GM12873 (cell line): ENCODE measurements at regions not wholly inside any gene's neighbourhood (a gene's known extent, or its start where the extent isn't known, plus 50 kb on each side); places are given as distances from the start of the nearest gene placed in this dataset.

Experiments used
- CTCF ChIP-seq: IDR thresholded peaks from 2 replicates; pipeline ENCODE4 v1.5.1; 2012; ENCODE audit warnings: low read depth, mild to moderate bottlenecking, moderate library complexity, low read length, control low read depth; ENCODE audit not compliant: insufficient read depth; ENCODE audit errors: missing control alignments

- TF ChIP-seq CTCF, result peak; percentile 11
These were observed 190.7 kb upstream of the MCTP2 start for GRCh38 chr15:94040541-94041248.

DNA sequence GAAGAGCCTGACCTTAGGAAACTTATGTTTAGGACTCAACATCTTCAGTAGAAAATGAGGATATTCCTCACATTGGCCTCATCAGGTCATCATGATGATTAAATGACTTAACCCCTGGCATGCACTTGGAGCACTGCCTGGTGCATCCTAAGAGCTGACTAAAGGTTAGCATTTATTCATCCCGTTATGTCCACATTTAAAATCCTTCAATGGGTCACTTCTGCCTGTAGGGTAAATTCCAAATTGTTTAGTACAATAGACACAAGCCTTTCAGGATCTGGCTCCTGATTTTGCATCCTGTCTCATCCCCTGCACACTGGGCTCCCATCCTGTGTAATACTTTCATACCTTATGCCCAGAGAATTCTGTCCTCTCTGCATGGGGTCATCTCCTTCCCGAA, 195.2 kb upstream of the MCTP2 start:
- TF ChIP-seq CTCF, result no peak

- TF ChIP-seq CTCF, result no peak
These were observed 197.7 kb upstream of the MCTP2 start for GRCh38 chr15:94033683-94034020.

DNA sequence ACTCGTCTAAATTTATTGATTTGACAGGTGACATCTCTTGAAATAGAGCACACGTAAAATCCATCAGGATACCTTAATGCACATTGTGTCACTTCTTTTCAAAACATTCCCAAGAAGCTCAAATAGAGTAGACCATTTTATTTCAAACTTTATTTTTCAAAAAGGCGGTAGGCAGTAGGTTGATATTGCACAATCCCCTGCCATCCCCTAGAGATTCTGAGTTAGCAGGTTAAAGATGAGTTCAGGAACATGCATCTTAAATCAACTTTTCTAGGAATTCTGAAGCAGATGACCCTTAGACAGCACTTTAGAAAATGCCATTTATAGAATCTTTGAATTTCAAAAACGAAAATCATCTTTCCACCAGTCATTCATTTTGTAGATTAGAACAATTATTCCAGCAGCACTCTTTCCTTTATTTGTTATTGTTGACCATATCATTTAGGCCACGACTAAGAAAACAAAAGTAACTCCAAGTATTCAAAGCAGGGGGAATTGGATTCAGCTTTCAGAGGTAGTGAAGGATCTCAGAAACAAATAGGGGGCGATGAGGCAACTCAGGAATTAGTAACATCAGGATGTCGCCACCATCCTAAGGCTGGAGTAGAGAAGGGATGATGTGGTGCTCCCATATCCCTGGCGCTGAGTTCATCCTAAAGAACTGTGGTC, 198.2 kb upstream of the MCTP2 start:
- no peak for TF ChIP-seq CTCF

DNA sequence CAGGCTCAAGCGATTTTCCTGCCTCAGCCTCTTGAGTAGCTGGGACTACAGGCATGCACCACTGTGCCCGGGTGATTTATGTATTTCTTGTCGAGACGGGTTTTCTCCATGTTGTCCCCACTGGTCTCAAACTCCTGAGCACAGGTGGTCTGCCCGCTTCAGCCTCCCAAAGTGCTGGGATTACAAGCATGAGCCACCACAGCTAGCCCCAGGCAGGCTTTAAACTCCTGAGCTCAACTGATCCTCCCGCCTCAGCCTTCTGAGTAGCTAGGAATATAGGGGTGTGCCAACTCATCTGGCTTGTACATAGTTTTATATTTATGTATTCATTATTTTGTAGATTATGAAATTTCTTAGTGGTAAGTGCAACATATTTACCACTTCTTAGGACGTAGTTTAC, 198.8 kb upstream of the MCTP2 start:
- TF ChIP-seq CTCF, result no peak

GRCh38 chr15:94031072-94031471, 200.3 kb upstream of the MCTP2 start:
- TF ChIP-seq CTCF, result no peak

- no peak for TF ChIP-seq CTCF
These were observed 201.9 kb upstream of the MCTP2 start for GRCh38 chr15:94029495-94029894.
